LNCAP (cell line): ENCODE measurements at regions not wholly inside any gene's neighbourhood (a gene's known extent, or its start where the extent isn't known, plus 50 kb on each side); places are given as distances from the start of the nearest gene placed in this dataset.

Source experiments
- TF ChIP-seq, protein P1 (sequence below): fragments of 450-650 bp; IDR thresholded peaks from 2 replicates; pipeline ENCODE4 v1.5.1; 2017; ENCODE audit warnings: mild to moderate bottlenecking

DNA sequence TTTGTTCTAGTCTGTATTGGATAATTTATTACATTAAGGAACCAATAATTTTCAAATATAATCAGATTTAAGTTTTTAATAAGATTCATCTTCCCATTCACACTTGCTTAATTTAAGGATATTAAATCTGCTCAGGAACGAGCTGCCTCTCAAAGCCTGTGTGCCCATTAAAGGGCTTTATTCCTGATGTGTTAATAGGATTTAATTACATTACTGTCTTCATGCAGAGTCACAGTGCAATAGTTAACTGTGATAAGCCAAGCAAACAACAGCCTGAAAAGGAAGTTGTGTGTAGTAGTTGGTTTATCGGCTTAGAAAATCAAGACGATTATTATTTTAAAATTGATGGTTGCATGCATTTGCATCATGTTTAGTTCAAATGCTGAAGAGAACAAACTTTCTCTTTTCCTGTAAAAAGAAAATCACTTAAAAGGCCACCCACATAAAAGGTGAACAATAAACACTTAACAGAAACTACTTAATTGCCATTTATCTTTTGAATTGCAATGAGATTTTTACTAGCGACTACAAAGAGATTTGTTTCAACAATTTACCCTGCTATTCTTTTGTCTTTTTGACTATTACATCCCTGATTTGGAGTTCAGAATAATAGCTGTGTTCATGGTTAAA lies 174.6 kb downstream of the RWDD3 start:
- TF ChIP-seq, protein P1, sequence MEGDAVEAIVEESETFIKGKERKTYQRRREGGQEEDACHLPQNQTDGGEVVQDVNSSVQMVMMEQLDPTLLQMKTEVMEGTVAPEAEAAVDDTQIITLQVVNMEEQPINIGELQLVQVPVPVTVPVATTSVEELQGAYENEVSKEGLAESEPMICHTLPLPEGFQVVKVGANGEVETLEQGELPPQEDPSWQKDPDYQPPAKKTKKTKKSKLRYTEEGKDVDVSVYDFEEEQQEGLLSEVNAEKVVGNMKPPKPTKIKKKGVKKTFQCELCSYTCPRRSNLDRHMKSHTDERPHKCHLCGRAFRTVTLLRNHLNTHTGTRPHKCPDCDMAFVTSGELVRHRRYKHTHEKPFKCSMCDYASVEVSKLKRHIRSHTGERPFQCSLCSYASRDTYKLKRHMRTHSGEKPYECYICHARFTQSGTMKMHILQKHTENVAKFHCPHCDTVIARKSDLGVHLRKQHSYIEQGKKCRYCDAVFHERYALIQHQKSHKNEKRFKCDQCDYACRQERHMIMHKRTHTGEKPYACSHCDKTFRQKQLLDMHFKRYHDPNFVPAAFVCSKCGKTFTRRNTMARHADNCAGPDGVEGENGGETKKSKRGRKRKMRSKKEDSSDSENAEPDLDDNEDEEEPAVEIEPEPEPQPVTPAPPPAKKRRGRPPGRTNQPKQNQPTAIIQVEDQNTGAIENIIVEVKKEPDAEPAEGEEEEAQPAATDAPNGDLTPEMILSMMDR, result no peak

DNA sequence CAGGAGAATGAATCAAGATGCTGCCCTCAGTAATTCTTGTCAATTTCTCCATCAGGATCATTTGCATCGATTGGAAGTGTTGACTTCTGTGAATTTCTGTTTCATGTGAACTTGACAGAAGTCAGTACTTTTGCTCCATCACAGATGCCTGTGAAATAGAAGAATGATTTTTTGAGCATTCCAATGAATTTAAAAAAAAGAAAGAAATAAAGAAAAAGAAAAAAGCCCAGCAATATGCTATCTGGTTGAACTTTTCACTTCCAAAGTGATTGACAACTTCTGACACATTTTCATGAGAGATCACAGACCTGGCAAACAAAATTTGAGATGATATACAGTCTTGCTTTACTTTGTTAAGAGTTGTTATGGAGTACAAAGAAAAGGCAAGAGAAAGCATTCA lies 175.3 kb downstream of the RWDD3 start:
- TF ChIP-seq, protein P1, result no peak

DNA sequence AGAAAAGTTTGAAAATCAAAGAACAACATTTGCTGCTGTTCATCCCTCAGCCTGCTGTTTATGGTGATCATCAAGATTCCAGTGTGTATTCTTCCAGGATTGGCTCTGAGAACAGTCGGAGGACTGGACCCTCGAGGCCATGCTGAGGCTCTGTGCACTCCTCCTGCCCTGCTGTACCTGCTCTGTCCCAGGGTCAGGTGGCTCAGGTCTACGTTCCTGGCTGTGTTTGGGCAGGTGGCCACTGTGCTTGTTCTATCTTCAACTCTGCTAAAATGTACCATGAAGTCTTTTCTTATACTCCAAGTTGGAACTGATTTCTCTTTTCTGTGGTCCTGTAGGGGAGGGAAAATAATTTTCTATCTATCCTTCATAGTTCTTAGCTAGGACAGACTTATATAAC lies 175.9 kb downstream of the RWDD3 start:
- TF ChIP-seq, protein P1, result no peak

DNA sequence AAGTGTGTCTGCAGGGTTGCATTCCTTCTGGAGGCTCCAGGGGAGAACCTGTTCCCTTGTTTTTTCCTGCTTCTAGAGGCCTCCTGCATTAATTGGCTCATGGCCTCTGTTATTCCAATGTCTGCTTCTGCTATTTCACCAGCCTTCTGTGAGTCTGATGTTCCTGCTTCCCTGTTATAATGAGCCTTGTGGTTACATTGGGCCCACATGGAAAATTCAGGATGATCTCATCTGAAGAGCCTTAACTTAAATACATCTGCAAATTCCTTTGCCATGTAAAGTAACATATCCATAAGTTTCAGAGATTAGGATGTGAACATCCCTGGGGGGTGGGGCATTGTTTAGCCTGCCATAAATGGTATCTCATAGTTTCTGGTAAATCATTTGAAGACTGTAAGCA lies 181.1 kb downstream of the RWDD3 start:
- TF ChIP-seq, protein P1, result no peak

DNA sequence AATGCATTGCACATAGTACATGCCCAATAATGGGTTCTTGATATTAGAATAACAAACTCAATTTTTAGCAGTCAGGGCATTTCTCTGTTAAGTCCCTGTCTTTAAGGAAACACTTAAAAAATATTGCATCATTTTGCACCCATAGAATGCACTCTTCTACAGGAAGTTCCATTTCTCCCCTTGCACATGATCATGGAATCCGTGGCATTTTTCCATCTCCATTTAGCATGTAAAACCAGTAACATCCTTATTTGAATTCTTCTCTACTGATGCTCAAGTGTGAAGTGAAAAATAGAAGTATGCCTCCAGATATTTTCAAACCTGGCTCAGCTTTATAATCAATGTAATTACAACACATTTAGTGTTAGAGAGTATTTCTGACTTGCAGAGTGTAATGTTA lies 192.8 kb downstream of the RWDD3 start:
- TF ChIP-seq, protein P1, result no peak

DNA sequence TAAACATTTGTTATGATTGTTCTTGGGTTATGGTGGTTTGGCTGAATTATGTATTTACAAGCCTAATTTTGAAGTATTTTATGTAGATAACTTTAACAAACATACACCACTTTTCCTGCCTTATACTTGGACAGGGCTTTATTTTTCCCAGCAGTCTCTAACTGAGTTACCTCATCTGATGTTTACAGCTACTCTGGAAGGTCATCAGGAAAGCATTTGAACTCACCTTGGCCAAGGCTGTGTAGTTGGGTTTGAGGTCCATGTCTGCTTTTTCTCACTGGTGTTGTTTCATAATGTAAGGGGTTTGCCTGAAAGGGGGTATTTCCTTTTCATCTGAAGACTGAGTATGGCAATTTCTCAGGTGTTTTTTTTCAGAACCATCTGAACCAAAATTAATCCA lies 193.5 kb downstream of the RWDD3 start:
- TF ChIP-seq, protein P1, result no peak

DNA sequence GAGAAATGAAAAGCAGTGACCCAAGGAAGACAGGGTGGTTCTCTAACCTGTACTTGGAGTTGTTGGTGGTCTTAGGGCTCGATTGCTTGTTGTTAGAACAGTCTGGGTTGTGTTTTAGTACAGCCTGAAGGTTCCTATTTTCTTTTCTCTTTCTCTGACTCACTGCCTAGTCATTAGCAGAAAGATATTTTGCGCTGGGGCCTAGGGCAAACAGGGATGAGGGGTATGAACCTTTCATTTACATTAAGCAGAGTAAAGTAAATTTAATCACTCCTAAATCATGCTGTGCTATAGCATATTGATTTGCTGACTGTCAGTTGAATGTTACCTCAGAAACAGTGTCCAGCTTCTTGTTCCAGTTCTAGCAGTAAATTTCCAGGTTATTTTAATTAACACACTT lies 197.2 kb downstream of the RWDD3 start:
- TF ChIP-seq, protein P1, result no peak

DNA sequence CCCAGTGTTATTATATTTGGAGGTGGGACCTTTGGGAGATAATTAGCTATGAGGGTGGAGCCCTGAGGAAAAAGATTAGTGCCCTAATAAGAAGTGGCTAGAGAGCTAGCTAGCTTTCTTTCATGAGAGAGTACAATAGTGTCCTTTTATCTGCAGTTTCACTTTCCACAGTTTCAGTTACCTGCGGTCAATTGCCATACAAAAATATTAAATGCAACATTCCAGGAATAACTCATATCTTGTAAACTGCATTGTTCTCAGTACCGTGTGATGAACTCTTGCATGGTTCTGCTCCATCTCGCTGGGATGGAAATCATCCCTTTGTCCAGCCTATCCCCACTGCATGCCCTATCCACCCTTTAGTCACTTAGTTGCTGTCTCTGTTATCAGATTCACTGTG lies 201.6 kb downstream of the RWDD3 start:
- TF ChIP-seq, protein P1, result no peak
